PC-3 (cell line): ENCODE measurements at regions not wholly inside any gene's neighbourhood (a gene's known extent, or its start where the extent isn't known, plus 50 kb on each side); places are given as distances from the start of the nearest gene placed in this dataset.

Source experiments
- ATAC-seq: fragments of 200-7000 bp; cut with Tn5 transposase; 2 replicates; pipeline ENCODE4 v1.9.1; 2020; ENCODE audit warnings: mild to moderate bottlenecking, moderate library complexity
- BruUV-seq: library from RNA; stranded (reverse); fragments of 400-500 nt; replicated peaks from 2 replicates; lab custom pipeline; 2021; lab: Mats Ljungman, UMichigan
- CTCF ChIA-PET: fragments of 300-600 bp; sonication (Branson Sonifier 250); formaldehyde crosslinking; loops from one replicate; lab custom pipeline; 2022; ENCODE audit warnings: antibody characterized with exemption; lab: Charles Lee
- POLR2A ChIA-PET: fragments of 300-600 bp; sonication (Branson Sonifier 250); formaldehyde crosslinking; loops from one replicate; lab custom pipeline; 2022; ENCODE audit warnings: antibody characterized with exemption; ENCODE audit not compliant: unreplicated experiment; lab: Charles Lee
- DNase-seq: peaks from one replicate; pipeline ENCODE4 v3.0.0-alpha.2; 2015
- H2AFZ ChIP-seq: fragments of 300-600 bp; sonication (generic); 2 replicates; pipeline ENCODE4 v1.6.0; 2016; ENCODE audit warnings: antibody characterized with exemption, low read length
- H3F3A ChIP-seq: fragments of 300-600 bp; sonication (generic); one replicate; pipeline ENCODE4 v1.6.0; 2017; ENCODE audit warnings: antibody characterized with exemption, low read length, control low read depth, mild to moderate bottlenecking; ENCODE audit not compliant: unreplicated experiment
- H3K27ac ChIP-seq: fragments of 300-600 bp; sonication (generic); 2 replicates; pipeline ENCODE4 v1.5.1; 2016; ENCODE audit warnings: mild to moderate bottlenecking, low read length
- H3K27me3 ChIP-seq: fragments of 300-600 bp; sonication (generic); 2 replicates; pipeline ENCODE4 v1.6.1; 2016; ENCODE audit warnings: low read length, mixed read lengths
- H3K36me3 ChIP-seq: fragments of 300-600 bp; sonication (generic); 2 replicates; pipeline ENCODE4 v1.6.1; 2016; ENCODE audit warnings: low read depth, mixed run types, low read length, mixed read lengths
- H3K4me1 ChIP-seq: fragments of 300-600 bp; sonication (generic); 2 replicates; pipeline ENCODE4 v1.5.1; 2016; ENCODE audit warnings: low read length; ENCODE audit not compliant: insufficient read depth
- H3K4me2 ChIP-seq: fragments of 300-600 bp; sonication (generic); 2 replicates; pipeline ENCODE4 v1.6.0; 2016; ENCODE audit warnings: low read length
- H3K4me3 ChIP-seq: fragments of 300-600 bp; sonication (generic); 2 replicates; pipeline ENCODE4 v1.5.1; 2016; ENCODE audit warnings: mild to moderate bottlenecking, low read length, mixed read lengths
- H3K79me2 ChIP-seq: fragments of 300-600 bp; sonication (generic); 2 replicates; pipeline ENCODE4 v1.6.1; 2017; ENCODE audit warnings: low read length, mixed read lengths
- H3K9ac ChIP-seq: fragments of 300-600 bp; sonication (generic); 2 replicates; pipeline ENCODE4 v1.6.0; 2016; ENCODE audit warnings: mild to moderate bottlenecking, low read length
- H3K9me2 ChIP-seq: fragments of 300-600 bp; sonication (generic); replicated peaks from 2 replicates; pipeline ENCODE4 v1.6.1; 2016; ENCODE audit warnings: mixed run types, low read length, mixed read lengths
- H3K9me3 ChIP-seq: fragments of 300-600 bp; sonication (generic); 2 replicates; pipeline ENCODE4 v1.6.1; 2016; ENCODE audit warnings: low read length, mixed read lengths
- H4K20me1 ChIP-seq: fragments of 300-600 bp; sonication (generic); 2 replicates; pipeline ENCODE4 v1.6.1; 2016; ENCODE audit warnings: low read length, mixed read lengths
- CTCF ChIP-seq: fragments of 300-600 bp; sonication (generic); conservative IDR thresholded peaks from 2 replicates; pipeline ENCODE4 v1.5.1; 2017; ENCODE audit warnings: antibody characterized with exemption, low read depth, mild to moderate bottlenecking, low read length
- EZH2 ChIP-seq: fragments of 300-600 bp; sonication (generic); IDR thresholded peaks from one replicate; pipeline ENCODE4 v1.6.1; 2017; ENCODE audit warnings: antibody characterized with exemption, mild to moderate bottlenecking, low read length; ENCODE audit not compliant: unreplicated experiment
- EZH2phosphoT487 ChIP-seq: fragments of 300-600 bp; sonication (generic); IDR thresholded peaks from 2 replicates; pipeline ENCODE4 v1.6.1; 2018; ENCODE audit warnings: mild to moderate bottlenecking, antibody characterized with exemption, low read length, borderline replicate concordance
- intact Hi-C: fragments of 100-400 bp; cut with micrococcal nuclease; formaldehyde crosslinking; loops from 2 replicates; pipeline ENCODE4 v1.9.0; 2023

DNA sequence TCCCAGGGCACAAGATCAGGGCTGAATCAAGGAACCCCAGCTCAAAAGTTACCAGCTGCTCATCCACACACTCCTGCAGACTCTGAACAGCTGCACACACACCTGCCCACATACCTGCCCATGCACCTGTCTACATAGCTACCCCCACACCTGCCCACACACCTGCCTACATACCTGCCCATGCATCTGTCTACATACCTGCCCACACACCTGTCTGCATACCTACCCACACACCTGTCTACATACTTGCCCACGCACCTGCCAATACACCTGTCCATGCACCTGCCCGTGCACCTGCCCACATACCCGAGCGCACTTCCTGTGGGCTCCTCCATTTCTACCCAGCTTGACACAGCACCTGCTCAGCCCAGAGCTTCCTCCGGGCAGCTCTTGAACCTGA, 122.8 kb upstream of the AGAP1 start:
- no peaks in the 10 kb centered on the region for H3K36me3 ChIP-seq
- ChIA-PET POLR2A (no interaction called here), CTCF (no interaction called here)
- H3K9ac ChIP-seq, result no peak overlapping the region
- DNase-seq (no peak), ATAC-seq (no peak)
- no peaks in the 10 kb centered on the region for H3K79me2 ChIP-seq
- no peak overlapping the region for H3K27ac ChIP-seq
- no peak for TF ChIP-seq EZH2
- TF ChIP-seq CTCF, result no peak
- no peak for TF ChIP-seq EZH2phosphoT487
- no peak overlapping the region for H3K4me2 ChIP-seq
- no peak overlapping the region for H3K4me3 ChIP-seq
- no peaks in the 10 kb centered on the region for H3K4me1 ChIP-seq
- intact Hi-C loops, result no loop called here
- H3K27me3 ChIP-seq, result no peaks in the 10 kb centered on the region
- no peaks in the 10 kb centered on the region for H3K9me3 ChIP-seq
- no peaks in the 10 kb centered on the region for H3K9me2 ChIP-seq
- H2AFZ ChIP-seq, result no peak overlapping the region
- no TSS peak for BruUV-seq
- H4K20me1 ChIP-seq, result no peaks in the 10 kb centered on the region
- no peaks in the 10 kb centered on the region for H3F3A ChIP-seq

DNA sequence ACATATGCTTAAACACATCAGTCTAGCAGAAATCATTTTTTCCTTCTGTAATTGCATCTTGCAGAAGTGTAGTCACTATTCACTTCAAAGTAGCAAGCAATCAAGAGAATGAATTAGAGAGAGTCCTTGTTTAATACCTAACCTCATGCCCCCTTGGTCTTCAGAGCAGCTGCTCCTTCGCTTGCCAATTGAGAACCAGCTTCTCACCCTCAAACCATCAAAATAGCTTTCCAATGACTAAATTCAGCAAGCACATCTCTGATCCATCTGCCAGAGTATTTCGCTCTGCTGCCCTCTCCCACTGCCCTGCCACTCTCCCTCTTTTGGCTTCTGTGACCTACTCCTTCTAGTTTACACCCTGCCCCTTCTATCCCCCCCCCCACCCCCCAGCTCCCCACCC, 120.7 kb upstream of the AGAP1 start:
- no peaks in the 10 kb centered on the region for H3K9me2 ChIP-seq
- no peaks in the 10 kb centered on the region for H4K20me1 ChIP-seq
- H2AFZ ChIP-seq, result no peak overlapping the region
- ATAC-seq, result no peak
- CTCF ChIA-PET, result no interaction called here
- no peaks in the 10 kb centered on the region for H3K79me2 ChIP-seq
- DNase-seq, result no peak
- H3K9me3 ChIP-seq, result no peaks in the 10 kb centered on the region
- H3F3A ChIP-seq, result no peaks in the 10 kb centered on the region
- H3K4me2 ChIP-seq, result no peak overlapping the region
- H3K27me3 ChIP-seq, result no peaks in the 10 kb centered on the region
- no TSS peak for BruUV-seq
- POLR2A ChIA-PET, result no interaction called here
- no peaks in the 10 kb centered on the region for H3K36me3 ChIP-seq
- no peak for TF ChIP-seq CTCF
- TF ChIP-seq EZH2, result no peak
- no peak for TF ChIP-seq EZH2phosphoT487
- H3K27ac ChIP-seq, result no peak overlapping the region
- no peak overlapping the region for H3K4me3 ChIP-seq
- H3K4me1 ChIP-seq, result no peaks in the 10 kb centered on the region
- intact Hi-C loops, result no loop called here
- H3K9ac ChIP-seq, result no peak overlapping the region

DNA sequence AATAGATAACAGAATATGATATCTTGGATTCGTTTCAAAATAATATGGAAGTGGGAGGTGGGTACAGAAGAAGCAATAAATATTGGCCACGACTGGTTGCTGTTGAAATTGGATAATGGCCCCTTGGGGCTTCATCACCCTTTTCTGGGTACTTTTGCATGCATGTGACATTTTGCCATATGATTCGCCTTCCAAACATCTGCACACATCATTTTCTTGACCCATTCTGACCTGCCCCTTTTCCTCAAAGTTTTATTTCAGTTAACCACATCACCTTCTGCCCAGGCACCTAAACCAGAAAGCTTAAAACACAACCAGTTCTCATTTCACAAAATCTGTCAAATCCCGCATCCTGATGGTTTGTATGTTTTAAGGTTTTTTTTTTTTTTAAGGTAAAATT, 116.7 kb upstream of the AGAP1 start:
- Histone ChIP-seq H3K36me3 (no peaks in the 10 kb centered on the region), H3F3A (no peaks in the 10 kb centered on the region), H3K79me2 (no peaks in the 10 kb centered on the region), H3K4me1 (peaks cover 5% of the 10 kb centered on the region; the same call in 1 of the 2 replicates), H4K20me1 (no peaks in the 10 kb centered on the region), H3K4me2 (no peak overlapping the region), H3K9ac (no peak overlapping the region), H3K27me3 (no peaks in the 10 kb centered on the region), H3K9me2 (no peaks in the 10 kb centered on the region), H3K9me3 (no peaks in the 10 kb centered on the region), H2AFZ (no peak overlapping the region), H3K27ac (no peak overlapping the region), H3K4me3 (no peak overlapping the region)
- ChIA-PET CTCF (no interaction called here), POLR2A (no interaction called here)
- no TSS peak for BruUV-seq
- intact Hi-C loops, result no loop called here
- DNase-seq (no peak), ATAC-seq (no peak)
- no peak for TF ChIP-seq EZH2phosphoT487
- TF ChIP-seq EZH2, result no peak
- TF ChIP-seq CTCF, result no peak
